Fibroblast of mammary gland (primary cell): ENCODE measurements at regions not wholly inside any gene's neighbourhood (a gene's known extent, or its start where the extent isn't known, plus 50 kb on each side); places are given as distances from the start of the nearest gene placed in this dataset.
"Not testable (repeated sequence)": the region's sequence is repeated elsewhere in the genome, so short reads cannot be mapped to it uniquely, and the experiment has no call there.

ENCODE experiments used
- DNase-seq: peaks from one replicate; pipeline ENCODE4 v3.0.0-alpha.2; 2010; ENCODE audit warnings: low read depth
- H3K4me3 ChIP-seq: 2 replicates; pipeline ENCODE4 v1.5.1; 2011; ENCODE audit warnings: low read depth, mild to moderate bottlenecking, low read length, moderate library complexity; ENCODE audit not compliant: control insufficient read depth
- CTCF ChIP-seq: conservative IDR thresholded peaks from 2 replicates; pipeline ENCODE4 v1.5.1; 2011; ENCODE audit warnings: low read depth, low read length, inconsistent platforms; ENCODE audit not compliant: control insufficient read depth, insufficient read depth

- no peak for TF ChIP-seq CTCF
- no peak for DNase-seq
Observed at GRCh38 chr5:30156156-30156555, 1037.3 kb upstream of the CDH6 start.

GRCh38 chr5:30152431-30152830 lies 1041.1 kb upstream of the CDH6 start:
- H3K4me3 ChIP-seq = no peak overlapping the region
- DNase-seq = no peak
- no peak for TF ChIP-seq CTCF

More at GRCh38 chr5:30156156-30156555, 1037.3 kb upstream of the CDH6 start:
- H3K4me3 ChIP-seq = no peak overlapping the region

- DNase-seq = no peak
- H3K4me3 ChIP-seq = no peak overlapping the region
- no peak for TF ChIP-seq CTCF
Observed at GRCh38 chr5:30150231-30150630, 1043.3 kb upstream of the CDH6 start.

GRCh38 chr5:30149526-30149925 lies 1044.0 kb upstream of the CDH6 start:
- DNase-seq = no peak
- TF ChIP-seq CTCF = no peak
- no peak overlapping the region for H3K4me3 ChIP-seq

GRCh38 chr5:30147976-30148375 lies 1045.5 kb upstream of the CDH6 start:
- DNase-seq = no peak
- no peak for TF ChIP-seq CTCF
- H3K4me3 ChIP-seq = no peak overlapping the region

- not testable (repeated sequence) for DNase-seq, H3K4me3 ChIP-seq
Observed at GRCh38 chr5:30144059-30144458, 1049.4 kb upstream of the CDH6 start.

- TF ChIP-seq CTCF = no peak
- DNase-seq = no peak
- no peak overlapping the region for H3K4me3 ChIP-seq
Observed at GRCh38 chr5:30142432-30142831, 1051.1 kb upstream of the CDH6 start.
